Upper lobe of right lung (tissue), 1 donor: ENCODE measurements at regions not wholly inside any gene's neighbourhood (a gene's known extent, or its start where the extent isn't known, plus 50 kb on each side); places are given as distances from the start of the nearest gene placed in this dataset.

Source experiments
- ATAC-seq: fragments of 200-7000 bp; cut with Tn5 transposase; one replicate; pipeline ENCODE4 v1.9.1; 2020; ENCODE audit warnings: mild to moderate bottlenecking, moderate library complexity
- DNase-seq: peaks from one replicate; pipeline ENCODE4 v3.0.0-alpha.2; 2020
- H3K27ac ChIP-seq: fragments of 200-600 bp; one replicate; pipeline ENCODE4 v1.8.0; 2022
- H3K27me3 ChIP-seq: fragments of 200-600 bp; one replicate; pipeline ENCODE4 v1.8.0; 2022; ENCODE audit warnings: mild to moderate bottlenecking
- H3K36me3 ChIP-seq: fragments of 200-600 bp; one replicate; pipeline ENCODE4 v1.8.0; 2022
- H3K4me1 ChIP-seq: fragments of 200-600 bp; one replicate; pipeline ENCODE4 v1.8.0; 2022
- H3K4me3 ChIP-seq: fragments of 200-600 bp; one replicate; pipeline ENCODE4 v1.8.0; 2022; ENCODE audit warnings: mild to moderate bottlenecking
- H3K9me3 ChIP-seq: fragments of 200-600 bp; one replicate; pipeline ENCODE4 v1.8.0; 2022
- CTCF ChIP-seq: fragments of 200-600 bp; IDR thresholded peaks from one replicate; pipeline ENCODE4 v1.8.0; 2022; ENCODE audit warnings: antibody characterized with exemption
- intact Hi-C: fragments of 100-400 bp; cut with DNase I; formaldehyde crosslinking; loops from one replicate; pipeline ENCODE4 v1.11.0; 2022
- donor health status: DM: no; HTN: yes; CAD: no; lungs with severe emphysema.

- DNase-seq (no peak), ATAC-seq (no peak)
- Histone ChIP-seq H3K27me3 (peaks cover 91% of the 10 kb centered on the region), H3K27ac (no peak overlapping the region), H3K4me3 (no peak overlapping the region), H3K9me3 (no peaks in the 10 kb centered on the region), H3K4me1 (no peaks in the 10 kb centered on the region), H3K36me3 (no peaks in the 10 kb centered on the region)
- intact Hi-C loops, result no loop called here
- no peak for TF ChIP-seq CTCF
These were observed 98.8 kb upstream of the ZBTB40 start for GRCh38 chr1:22352896-22353295.

- Histone ChIP-seq H3K36me3 (no peaks in the 10 kb centered on the region), H3K27ac (no peak overlapping the region), H3K27me3 (peaks cover 28% of the 10 kb centered on the region), H3K4me1 (no peaks in the 10 kb centered on the region), H3K4me3 (no peak overlapping the region), H3K9me3 (no peaks in the 10 kb centered on the region)
- DNase-seq (no peak), ATAC-seq (peak; percentile 20)
- TF ChIP-seq CTCF, result no peak
- intact Hi-C loops, result no loop called here
These were observed 92.2 kb upstream of the ZBTB40 start for GRCh38 chr1:22359427-22359826.

GRCh38 chr1:22362626-22363402 is 88.8 kb upstream of the ZBTB40 start:
- no peak for ATAC-seq
- no peak overlapping the region for H3K4me3 ChIP-seq
- H3K27me3 ChIP-seq, result no peaks in the 10 kb centered on the region
- no peaks in the 10 kb centered on the region for H3K9me3 ChIP-seq
- intact Hi-C loops, result no loop called here
- no peaks in the 10 kb centered on the region for H3K4me1 ChIP-seq
- TF ChIP-seq CTCF, result no peak
- no peaks in the 10 kb centered on the region for H3K36me3 ChIP-seq
- DNase-seq, result no peak
- no peak overlapping the region for H3K27ac ChIP-seq

DNA sequence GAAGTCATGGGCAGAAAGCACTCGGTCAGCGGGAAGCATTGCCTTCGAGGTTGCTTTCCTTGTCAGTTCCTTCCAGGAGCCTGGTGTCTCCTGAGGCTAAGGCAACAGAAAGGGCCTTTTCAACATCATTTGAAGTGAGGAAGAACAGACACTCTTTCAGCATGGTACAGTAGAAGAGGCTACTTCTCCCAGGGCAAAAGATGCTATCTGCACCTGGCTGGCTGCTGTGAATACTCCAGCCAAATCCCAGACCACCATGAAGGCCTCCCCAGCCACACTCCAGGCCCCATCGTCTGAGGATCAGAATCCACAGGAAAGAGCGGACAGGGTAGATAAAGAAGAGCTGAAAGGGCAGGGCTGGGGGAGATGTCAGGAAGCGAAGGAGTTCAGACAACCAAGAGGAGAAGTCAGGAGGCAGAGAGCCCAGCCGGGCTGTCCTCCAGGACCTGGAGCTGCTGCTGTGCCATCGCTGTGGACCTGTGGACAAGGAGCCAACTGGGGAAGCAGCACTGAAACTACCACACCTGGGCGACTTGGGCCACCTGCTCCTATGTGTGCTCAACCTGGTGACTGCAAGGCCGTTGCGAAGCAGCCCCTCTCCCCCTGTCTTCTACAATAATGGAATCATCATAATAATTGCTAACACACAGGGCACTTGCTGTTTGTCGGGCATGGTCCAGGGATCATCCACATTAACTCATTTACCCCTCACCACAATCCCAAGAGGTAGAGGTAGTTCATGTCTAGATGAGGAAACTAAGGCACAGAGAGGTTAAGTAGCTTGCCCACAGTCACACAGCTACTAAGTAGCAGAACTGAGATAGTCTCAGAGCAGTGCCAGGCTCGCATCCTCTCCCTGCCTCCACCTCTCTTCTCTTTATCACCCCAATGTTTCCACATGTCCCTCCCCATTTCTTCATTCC is 88.0 kb upstream of the ZBTB40 start:
- no peaks in the 10 kb centered on the region for H3K36me3 ChIP-seq
- no peaks in the 10 kb centered on the region for H3K4me1 ChIP-seq
- no peak for DNase-seq
- H3K9me3 ChIP-seq, result no peaks in the 10 kb centered on the region
- TF ChIP-seq CTCF, result no peak
- H3K27me3 ChIP-seq, result peaks cover 5% of the 10 kb centered on the region
- ATAC-seq, result no peak
- no peak overlapping the region for H3K27ac ChIP-seq
- intact Hi-C loops, result no loop called here
- no peak overlapping the region for H3K4me3 ChIP-seq

- no peak for TF ChIP-seq CTCF
- Histone ChIP-seq H3K9me3 (no peaks in the 10 kb centered on the region), H3K27ac (no peak overlapping the region), H3K4me1 (no peaks in the 10 kb centered on the region), H3K4me3 (no peak overlapping the region), H3K27me3 (peaks cover 5% of the 10 kb centered on the region), H3K36me3 (no peaks in the 10 kb centered on the region)
- intact Hi-C loops, result no loop called here
- DNase-seq, result no peak
- ATAC-seq, result peak; percentile 65
These were observed 87.4 kb upstream of the ZBTB40 start for GRCh38 chr1:22364326-22364650.
